NCI-H2171 treated with DMSO at 0.1 percent for 48 hours (cell line): ENCODE measurements at regions not wholly inside any gene's neighbourhood (a gene's known extent, or its start where the extent isn't known, plus 50 kb on each side); places are given as distances from the start of the nearest gene placed in this dataset.

ENCODE experiments used
- DNase-seq: peaks from one replicate; lab custom pipeline; 2025; lab: John Stamatoyannopoulos, UW

GRCh38 chr10:112057072-112057471, 126.5 kb downstream of the GPAM start:
- DNase-seq: no peak

GRCh38 chr10:112059220-112059619, 124.3 kb downstream of the GPAM start:
- DNase-seq: no peak

- no peak for DNase-seq
Observed at GRCh38 chr10:112071596-112072133, 111.9 kb downstream of the GPAM start.

DNA sequence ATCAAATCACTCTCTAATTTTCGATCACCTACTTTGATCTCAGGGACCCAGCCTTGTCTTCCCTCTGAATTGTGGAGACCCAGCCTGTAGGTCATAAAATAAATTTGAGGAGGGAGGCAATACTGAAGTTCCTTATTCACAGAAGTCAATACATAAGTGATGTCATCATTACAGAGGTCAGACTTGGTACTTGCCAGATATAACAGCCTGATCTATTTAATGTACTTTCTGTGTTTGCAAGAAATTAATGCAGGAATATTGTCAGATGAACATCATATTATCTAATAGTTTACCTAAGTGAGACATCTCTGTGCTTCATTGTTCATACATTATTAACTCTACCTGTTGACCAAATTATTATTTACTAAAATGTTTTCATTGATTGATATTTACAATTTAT, 105.6 kb downstream of the GPAM start:
- DNase-seq: no peak

- no peak for DNase-seq
Observed at GRCh38 chr10:112080231-112080630, 103.3 kb downstream of the GPAM start.

DNA sequence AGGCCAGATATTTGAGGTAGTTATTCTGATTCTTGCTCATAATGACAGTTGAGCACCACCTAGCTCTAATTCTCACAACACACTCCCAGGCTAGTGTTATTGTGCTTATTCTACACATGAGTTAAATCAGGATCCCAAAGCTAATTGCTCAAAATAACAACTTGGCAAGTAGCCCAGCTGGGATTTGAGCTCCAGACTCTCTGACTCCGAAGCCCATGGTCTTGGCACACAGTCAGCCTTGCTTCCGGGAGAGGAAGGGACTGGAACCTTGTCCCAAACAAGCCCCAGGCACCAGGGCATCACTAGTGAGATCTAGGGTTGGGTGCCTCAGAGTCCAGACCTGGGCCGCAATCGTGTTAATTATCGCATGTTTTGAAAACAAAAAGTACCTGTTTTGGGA, 101.4 kb downstream of the GPAM start:
- DNase-seq: peak; percentile 3

DNA sequence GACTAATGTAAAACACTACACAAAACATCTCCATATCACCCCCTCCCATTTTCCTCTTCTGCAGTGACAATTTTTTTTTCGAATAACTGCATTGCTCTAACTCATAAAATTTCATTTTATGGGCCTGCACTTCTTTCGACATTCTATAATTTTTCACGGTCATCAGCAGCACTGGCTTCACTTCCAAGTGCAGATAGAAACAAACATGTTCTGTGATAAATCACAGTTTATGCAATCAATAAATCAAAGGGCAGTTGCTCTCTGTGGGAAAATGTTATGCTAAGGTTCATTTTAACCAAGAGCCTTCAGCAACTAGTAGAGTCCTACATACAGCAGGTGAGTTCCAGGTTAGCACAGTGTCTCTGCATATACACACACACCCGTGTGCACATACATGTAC, 100.1 kb downstream of the GPAM start:
- no peak for DNase-seq

GRCh38 chr10:112087953-112088456, 95.6 kb downstream of the GPAM start:
- DNase-seq: no peak

- no peak for DNase-seq
Observed at GRCh38 chr10:112091703-112092102, 91.9 kb downstream of the GPAM start.

DNA sequence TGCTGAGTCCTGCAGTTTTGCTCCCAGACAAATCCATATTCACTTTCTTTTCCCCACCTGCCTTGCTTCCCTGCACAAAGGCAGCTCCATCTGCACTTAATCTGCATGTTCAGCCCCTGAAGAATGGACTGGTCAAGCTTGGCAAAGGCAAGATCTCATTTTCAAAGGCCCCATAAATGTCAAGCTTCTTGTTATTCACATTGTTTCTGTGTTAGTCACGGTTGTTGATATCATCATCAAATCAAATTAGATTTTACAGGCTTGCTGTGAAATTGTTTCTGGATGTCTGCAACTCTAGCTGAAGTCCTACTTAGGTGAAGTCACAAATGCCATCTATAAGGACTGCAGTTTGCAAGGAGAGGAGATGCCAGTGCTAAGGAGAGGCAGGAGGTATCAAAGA, 91.0 kb downstream of the GPAM start:
- DNase-seq: no peak

GRCh38 chr10:112094984-112095383, 88.6 kb downstream of the GPAM start:
- DNase-seq: no peak

GRCh38 chr10:112095731-112096130, 87.8 kb downstream of the GPAM start:
- DNase-seq: no peak

DNA sequence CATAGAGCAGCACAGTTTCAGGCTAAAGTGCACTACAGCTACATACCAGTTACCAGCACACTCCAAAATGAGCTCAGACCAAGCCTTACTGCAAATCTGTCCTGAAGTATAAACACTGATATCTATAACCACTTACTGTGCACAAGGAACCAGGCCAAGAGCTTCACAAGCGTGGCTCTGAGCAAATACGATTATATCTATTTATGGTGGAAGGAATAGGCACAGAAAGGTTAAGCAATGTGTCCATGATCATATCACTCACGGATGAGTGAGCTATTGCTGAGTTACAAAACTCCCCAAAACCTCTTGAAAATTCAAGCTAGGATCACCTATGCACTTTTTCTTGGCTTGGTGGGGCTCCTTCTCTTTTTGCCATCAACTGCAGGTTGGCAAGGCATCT, 84.9 kb downstream of the GPAM start:
- DNase-seq: no peak
